ENCODE measurements at regions not wholly inside any gene's neighbourhood (a gene's known extent, or its start where the extent isn't known, plus 50 kb on each side); places are given as distances from the start of the nearest gene placed in this dataset.
"Not testable (repeated sequence)": the region's sequence is repeated elsewhere in the genome, so short reads cannot be mapped to it uniquely, and the experiment has no call there.

- Histone ChIP-seq H3K36me3 (no peaks in the 10 kb centered on the region), H3K27me3 (no peaks in the 10 kb centered on the region), H3K4me3 (replicated peaks in 1 of 3) (no peak overlapping the region), H3K9me3 (no peaks in the 10 kb centered on the region), H3K27ac (no peak overlapping the region), H3K4me1 (no peaks in the 10 kb centered on the region)
- intact Hi-C loops (cut with DNase I), result no loop called here
- TF ChIP-seq CTCF (IDR thresholded peaks at IDR 0.05), result no peak
- no peak for TF ChIP-seq POLR2A (IDR thresholded peaks at IDR 0.05)
- DNase-seq, result no peak
- 85 to 90% methylated on average over 2 of the region's 2 CpGs for WGBS, 2 donors
These were observed 237.6 kb upstream of the MME start for GRCh38 chr3:154842536-154842935.

GRCh38 chr3:154835639-154836038, 244.5 kb upstream of the MME start:
- H3K36me3 ChIP-seq, result no peaks in the 10 kb centered on the region
- WGBS, 2 donors, result 83 to 86% methylated on average over 3 of the region's 3 CpGs
- intact Hi-C loops (cut with DNase I), result no loop called here

GRCh38 chr3:154834831-154835230, 245.3 kb upstream of the MME start:
- 86 to 91% methylated on average over 12 of the region's 12 CpGs for WGBS, 2 donors
- H3K4me3 ChIP-seq (replicated peaks in 1 of 3); DNase-seq; H3K27ac ChIP-seq; H3K27me3 ChIP-seq; H3K4me1 ChIP-seq; H3K9me3 ChIP-seq; intact Hi-C loops (cut with DNase I); H3K36me3 ChIP-seq: not testable (repeated sequence)

More at GRCh38 chr3:154835639-154836038, 244.5 kb upstream of the MME start:
- TF ChIP-seq POLR2A (IDR thresholded peaks at IDR 0.05) (no peak), CTCF (IDR thresholded peaks at IDR 0.05) (no peak)
- Histone ChIP-seq H3K4me3 (replicated peaks in 1 of 3) (no peak overlapping the region), H3K9me3 (no peaks in the 10 kb centered on the region), H3K27me3 (no peaks in the 10 kb centered on the region), H3K27ac (no peak overlapping the region), H3K4me1 (no peaks in the 10 kb centered on the region)
- no peak for DNase-seq

GRCh38 chr3:154829929-154830328, 250.2 kb upstream of the MME start:
- no peak for DNase-seq
- no peak for TF ChIP-seq CTCF (IDR thresholded peaks at IDR 0.05)
- TF ChIP-seq POLR2A (IDR thresholded peaks at IDR 0.05), result no peak
- no peak overlapping the region for H3K4me3 ChIP-seq (replicated peaks in 1 of 3)
- no peaks in the 10 kb centered on the region for H3K9me3 ChIP-seq
- WGBS, 2 donors, result 62 to 65% methylated on average over 2 of the region's 2 CpGs
- no peaks in the 10 kb centered on the region for H3K4me1 ChIP-seq
- intact Hi-C loops (cut with DNase I), result no loop called here
- no peaks in the 10 kb centered on the region for H3K36me3 ChIP-seq
- no peaks in the 10 kb centered on the region for H3K27me3 ChIP-seq
- no peak overlapping the region for H3K27ac ChIP-seq

- no peak overlapping the region for H3K4me3 ChIP-seq (replicated peaks in 1 of 3)
- no peaks in the 10 kb centered on the region for H3K27me3 ChIP-seq
- intact Hi-C loops (cut with DNase I), result no loop called here
- H3K4me1 ChIP-seq, result no peaks in the 10 kb centered on the region
- no peaks in the 10 kb centered on the region for H3K9me3 ChIP-seq
- WGBS, 2 donors, result 92 to 93% methylated on average over 3 of the region's 3 CpGs
- TF ChIP-seq CTCF (IDR thresholded peaks at IDR 0.05), result no peak
- no peak for TF ChIP-seq POLR2A (IDR thresholded peaks at IDR 0.05)
- no peaks in the 10 kb centered on the region for H3K36me3 ChIP-seq
- DNase-seq, result no peak
- no peak overlapping the region for H3K27ac ChIP-seq
These were observed 260.6 kb upstream of the MME start for GRCh38 chr3:154819491-154819890.

GRCh38 chr3:154818676-154819255, 261.4 kb upstream of the MME start:
- Histone ChIP-seq H3K4me1 (no peaks in the 10 kb centered on the region), H3K27me3 (no peaks in the 10 kb centered on the region), H3K9me3 (no peaks in the 10 kb centered on the region), H3K4me3 (replicated peaks in 1 of 3) (no peak overlapping the region), H3K36me3 (no peaks in the 10 kb centered on the region), H3K27ac (no peak overlapping the region)
- TF ChIP-seq POLR2A (IDR thresholded peaks at IDR 0.05), result no peak
- TF ChIP-seq CTCF (IDR thresholded peaks at IDR 0.05), result no peak
- intact Hi-C loops (cut with DNase I), result no loop called here
- WGBS, 2 donors, result 46 to 57% methylated on average over 2 of the region's 2 CpGs
- DNase-seq, result no peak

- intact Hi-C loops (cut with DNase I); H3K36me3 ChIP-seq; H3K27me3 ChIP-seq; DNase-seq; H3K4me3 ChIP-seq (replicated peaks in 1 of 3); H3K4me1 ChIP-seq; H3K9me3 ChIP-seq; H3K27ac ChIP-seq: not testable (repeated sequence)
- 80 to 86% methylated on average over 5 of the region's 5 CpGs for WGBS, 2 donors
These were observed 270.1 kb upstream of the MME start for GRCh38 chr3:154810017-154810416.

All from thyroid gland (tissue), 4 donors.